Caco-2 (cell line): ENCODE measurements at regions not wholly inside any gene's neighbourhood (a gene's known extent, or its start where the extent isn't known, plus 50 kb on each side); places are given as distances from the start of the nearest gene placed in this dataset.

Experiments used
- BruUV-seq: library from RNA; stranded (reverse); fragments of 400-500 nt; replicated peaks from 2 replicates; lab custom pipeline; 2021; lab: Mats Ljungman, UMichigan
- CTCF ChIA-PET: fragments of 300-600 bp; sonication (Branson Sonifier 250); formaldehyde crosslinking; loops from one replicate; lab custom pipeline; 2022; ENCODE audit warnings: antibody characterized with exemption; lab: Charles Lee
- POLR2A ChIA-PET: fragments of 300-600 bp; sonication (Branson Sonifier 250); formaldehyde crosslinking; loops from one replicate; lab custom pipeline; 2022; ENCODE audit warnings: antibody characterized with exemption; lab: Charles Lee
- DNase-seq, 2 experiments: peaks; one replicate each; pipeline versions ENCODE4 v3.0.0 to v3.0.0-alpha.2; 2020 to 2022
- H3K27me3 ChIP-seq: replicated peaks from 2 replicates; pipeline ENCODE4 v1.6.0; 2011; ENCODE audit warnings: low read length; ENCODE audit not compliant: control insufficient read depth, insufficient read depth
- H3K36me3 ChIP-seq: 2 replicates; pipeline ENCODE4 v1.5.1; 2011; ENCODE audit warnings: low read length; ENCODE audit not compliant: control insufficient read depth, insufficient read depth
- H3K4me1 ChIP-seq: fragments of 250-450 bp; sonication (Bioruptor Pico); 2 replicates; pipeline ENCODE4 v1.5.1; 2020; ENCODE audit warnings: mild to moderate bottlenecking
- H3K4me3 ChIP-seq: 2 replicates; pipeline ENCODE4 v1.5.1; 2011; ENCODE audit warnings: low read depth, mild to moderate bottlenecking, control low read depth, low read length
- H3K9me3 ChIP-seq: fragments of 250-450 bp; sonication (Bioruptor Pico); 2 replicates; pipeline ENCODE4 v1.5.1; 2020; ENCODE audit warnings: mild to moderate bottlenecking, moderate library complexity
- H3K27ac Mint-ChIP-seq: one replicate; pipeline ENCODE4 v1.8.0; 2022; ENCODE audit warnings: mixed read lengths; ENCODE audit not compliant: unreplicated experiment
- H3K27me3 Mint-ChIP-seq: one replicate; pipeline ENCODE4 v1.8.0; 2022; ENCODE audit warnings: mixed read lengths; ENCODE audit not compliant: insufficient read depth, unreplicated experiment
- H3K36me3 Mint-ChIP-seq: one replicate; pipeline ENCODE4 v1.8.0; 2022; ENCODE audit warnings: mild to moderate bottlenecking, mixed read lengths; ENCODE audit not compliant: insufficient read depth, unreplicated experiment
- H3K4me1 Mint-ChIP-seq: one replicate; pipeline ENCODE4 v1.8.0; 2022; ENCODE audit warnings: low read depth, mixed read lengths; ENCODE audit not compliant: unreplicated experiment
- H3K4me3 Mint-ChIP-seq: one replicate; pipeline ENCODE4 v1.8.0; 2022; ENCODE audit warnings: mild to moderate bottlenecking, moderate library complexity, mixed read lengths; ENCODE audit not compliant: unreplicated experiment
- H3K9me3 Mint-ChIP-seq: one replicate; pipeline ENCODE4 v1.8.0; 2022; ENCODE audit warnings: mixed read lengths; ENCODE audit not compliant: unreplicated experiment
- CTCF ChIP-seq, 2 experiments: fragments of 200-600 bp in 1 of 2; IDR thresholded peaks; 1 replicate in 1 of 2; 2 replicates in 1 of 2; pipeline versions ENCODE4 v1.5.1 to v1.8.0; 2011 to 2022; ENCODE audit warnings: antibody characterized with exemption in 1 of 2, control low read depth in 1 of 2, inconsistent platforms in 1 of 2, low read depth in 1 of 2, low read length in 1 of 2, mild to moderate bottlenecking in 1 of 2, moderate library complexity in 1 of 2; ENCODE audit not compliant: insufficient read depth in 1 of 2, severe bottlenecking in 1 of 2, unreplicated experiment in 1 of 2
- intact Hi-C: fragments of 100-400 bp; cut with micrococcal nuclease; formaldehyde crosslinking; loops from one replicate; pipeline ENCODE4 v1.10.0; 2022; ENCODE audit not compliant: unreplicated experiment

GRCh38 chrX:125394449-125394848, 74.8 kb downstream of the TEX13C start:
- H3K4me3 Mint-ChIP-seq, result no peak overlapping the region
- H3K27ac Mint-ChIP-seq, result no peak overlapping the region
- intact Hi-C loops, result no loop called here

GRCh38 chrX:125395626-125396025, 76.0 kb downstream of the TEX13C start:
- Mint-ChIP-seq H3K36me3 (no peaks in the 10 kb centered on the region), H3K27me3 (no peaks in the 10 kb centered on the region), H3K9me3 (peaks cover 7% of the 10 kb centered on the region), H3K4me1 (no peaks in the 10 kb centered on the region), H3K27ac (no peak overlapping the region), H3K4me3 (no peak overlapping the region)
- BruUV-seq, result no TSS peak
- DNase-seq, result no peak
- peaks cover 5% of the 10 kb centered on the region; the same call in 1 of the 2 replicates for H3K4me1 ChIP-seq
- intact Hi-C loops, result loop anchor here (5.0 kb wide), 1 partner anchor 783 kb away; no protein-coding TSS in a partner anchor
- H3K27me3 ChIP-seq, result no peaks in the 10 kb centered on the region
- TF ChIP-seq CTCF (IDR thresholded peaks at IDR 0.05; ENCODE audit: insufficient read depth in 1 of 2, low read depth in 1 of 2, low read length in 1 of 2, severe bottlenecking in 1 of 2, unreplicated experiment in 1 of 2), result no peak
- POLR2A ChIA-PET, result no interaction called here
- H3K36me3 ChIP-seq, result no peaks in the 10 kb centered on the region
- no peaks in the 10 kb centered on the region for H3K9me3 ChIP-seq
- CTCF ChIA-PET, result no interaction called here
- H3K4me3 ChIP-seq, result no peak overlapping the region

More at GRCh38 chrX:125394449-125394848, 74.8 kb downstream of the TEX13C start:
- ChIA-PET CTCF (no interaction called here), POLR2A (no interaction called here)
- H3K4me1 Mint-ChIP-seq, result no peaks in the 10 kb centered on the region
- no peaks in the 10 kb centered on the region for H3K27me3 ChIP-seq
- H3K36me3 ChIP-seq, result no peaks in the 10 kb centered on the region
- BruUV-seq, result no TSS peak
- no peak for TF ChIP-seq CTCF (IDR thresholded peaks at IDR 0.05; ENCODE audit: insufficient read depth in 1 of 2, low read depth in 1 of 2, low read length in 1 of 2, severe bottlenecking in 1 of 2, unreplicated experiment in 1 of 2)
- H3K4me3 ChIP-seq, result no peak overlapping the region
- peaks cover 5% of the 10 kb centered on the region; the same call in 1 of the 2 replicates for H3K4me1 ChIP-seq
- DNase-seq, result no peak
- no peaks in the 10 kb centered on the region for H3K27me3 Mint-ChIP-seq
- no peaks in the 10 kb centered on the region for H3K36me3 Mint-ChIP-seq
- peaks cover 18% of the 10 kb centered on the region for H3K9me3 Mint-ChIP-seq
- H3K9me3 ChIP-seq, result no peaks in the 10 kb centered on the region

- BruUV-seq, result no TSS peak
- intact Hi-C loops, result loop anchor here (5.0 kb wide), 1 partner anchor 787 kb away; no protein-coding TSS in a partner anchor
- Histone ChIP-seq H3K4me3 (no peak overlapping the region), H3K4me1 (peaks cover 5% of the 10 kb centered on the region; the same call in 1 of the 2 replicates), H3K27me3 (no peaks in the 10 kb centered on the region), H3K36me3 (no peaks in the 10 kb centered on the region), H3K9me3 (no peaks in the 10 kb centered on the region)
- H3K4me3 Mint-ChIP-seq, result no peak overlapping the region
- H3K9me3 Mint-ChIP-seq, result no peaks in the 10 kb centered on the region
- ChIA-PET CTCF (no interaction called here), POLR2A (no interaction called here)
- H3K4me1 Mint-ChIP-seq, result no peaks in the 10 kb centered on the region
- no peak for DNase-seq
- no peak overlapping the region for H3K27ac Mint-ChIP-seq
- no peaks in the 10 kb centered on the region for H3K27me3 Mint-ChIP-seq
- H3K36me3 Mint-ChIP-seq, result no peaks in the 10 kb centered on the region
- TF ChIP-seq CTCF (IDR thresholded peaks at IDR 0.05; ENCODE audit: insufficient read depth in 1 of 2, low read depth in 1 of 2, low read length in 1 of 2, severe bottlenecking in 1 of 2, unreplicated experiment in 1 of 2), result no peak
Observed at GRCh38 chrX:125398959-125399440, 79.3 kb downstream of the TEX13C start.
